GM19463 (cell line): ENCODE measurements at regions not wholly inside any gene's neighbourhood (a gene's known extent, or its start where the extent isn't known, plus 50 kb on each side); places are given as distances from the start of the nearest gene placed in this dataset.
"Not testable (repeated sequence)": the region's sequence is repeated elsewhere in the genome, so short reads cannot be mapped to it uniquely, and the experiment has no call there.

Experiments used
- ATAC-seq: cut with Tn5 transposase; IDR thresholded peaks from one replicate; pipeline ENCODE4 v1.9.1; 2021; ENCODE audit warnings: mild to moderate bottlenecking, moderate library complexity; ENCODE audit not compliant: unreplicated experiment

DNA sequence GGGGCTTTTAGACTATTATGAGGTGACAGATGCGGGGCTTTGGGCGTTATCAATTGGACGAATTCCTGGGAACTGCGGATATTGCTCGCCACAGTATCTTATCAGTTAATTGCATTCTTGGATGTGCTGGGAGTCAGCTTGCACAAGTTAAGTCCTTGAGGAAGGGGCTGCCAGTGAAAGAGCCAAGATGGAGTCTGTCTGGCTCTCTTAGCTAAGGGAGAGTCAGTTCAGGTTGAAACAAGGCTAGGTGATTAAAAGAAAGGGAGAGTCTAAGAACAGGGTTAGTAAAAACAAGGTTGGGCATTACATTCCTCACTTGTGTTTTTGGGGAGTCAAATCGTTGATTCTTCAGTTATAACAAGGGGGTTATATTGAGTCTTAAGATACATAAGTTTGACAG lies 162.5 kb upstream of the CCZ1B start:
- not testable (repeated sequence) for ATAC-seq

DNA sequence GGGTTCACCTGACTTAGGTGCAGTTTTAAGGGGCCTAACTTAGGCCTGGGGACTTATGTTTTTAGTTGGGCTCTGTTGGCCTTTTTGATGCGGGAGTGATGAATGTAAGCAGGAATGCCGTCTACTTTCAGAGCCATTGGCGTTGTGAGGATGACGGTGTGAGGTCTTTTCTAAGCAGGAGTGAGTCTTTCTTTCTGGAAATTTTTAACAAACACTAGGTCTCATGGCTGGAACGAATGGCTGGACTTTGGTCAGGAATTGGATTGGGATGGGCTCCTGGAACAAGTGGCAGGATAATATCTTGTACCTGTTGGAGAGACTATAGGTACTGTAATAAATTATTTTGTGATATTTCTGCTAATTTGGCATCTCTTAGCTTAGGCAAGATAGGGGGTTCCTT lies 163.9 kb upstream of the CCZ1B start:
- not testable (repeated sequence) for ATAC-seq

DNA sequence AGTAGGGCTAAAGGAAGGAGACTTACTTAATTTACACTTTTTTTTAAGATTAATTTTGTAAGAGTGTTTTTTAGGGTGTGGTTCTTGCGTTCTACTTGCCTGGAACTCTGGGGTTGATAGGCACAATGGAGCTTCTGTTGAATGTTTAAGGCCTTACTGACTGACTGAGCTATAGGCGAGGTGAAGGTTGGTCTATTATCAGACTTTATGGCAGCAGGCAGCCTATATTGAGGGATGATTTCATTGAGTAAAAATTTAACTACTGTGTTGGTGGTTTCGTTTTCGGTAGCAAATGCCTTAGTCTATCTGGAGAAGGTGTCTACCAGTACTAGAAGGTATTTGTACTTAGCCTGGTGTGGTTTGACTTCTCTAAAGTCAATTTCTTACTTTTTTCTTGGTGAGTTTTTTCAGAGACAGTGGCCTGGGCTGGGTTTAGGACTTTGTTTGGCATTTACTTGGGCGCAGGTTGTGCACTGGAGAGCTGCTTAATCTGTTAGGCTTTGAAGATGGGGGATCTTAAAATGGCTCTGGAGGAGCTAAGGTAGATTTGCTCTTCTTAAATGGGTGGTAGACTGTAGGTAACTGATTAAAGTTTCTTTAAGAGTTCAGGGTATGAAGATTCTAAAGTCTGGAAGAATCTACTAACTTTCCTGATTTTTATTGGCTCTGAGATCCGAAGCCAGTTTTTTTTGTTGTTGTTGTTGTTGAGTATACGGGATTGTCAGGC lies 164.5 kb upstream of the CCZ1B start:
- not testable (repeated sequence) for ATAC-seq

DNA sequence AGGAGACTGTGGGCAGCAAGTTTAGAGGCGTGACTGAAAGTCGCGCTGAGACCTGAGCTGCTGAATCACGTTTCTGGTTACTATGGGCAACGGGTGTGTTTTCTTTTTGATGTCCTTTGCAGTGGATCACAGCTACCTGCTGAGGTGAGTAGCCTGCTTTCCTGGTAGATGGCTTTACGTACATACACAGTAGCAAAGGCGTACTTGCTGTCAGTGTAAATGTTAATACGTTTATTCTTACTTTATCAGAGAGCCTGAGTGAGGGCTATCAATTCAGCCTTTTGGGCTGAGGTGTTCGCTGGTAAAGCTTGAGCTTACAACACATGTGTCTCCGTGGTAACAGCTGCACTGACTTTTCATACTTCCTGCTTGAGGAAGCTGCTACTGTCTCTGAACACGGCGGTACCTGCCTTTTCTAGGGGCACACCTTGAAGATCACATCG lies 165.1 kb upstream of the CCZ1B start:
- ATAC-seq, result not testable (repeated sequence)

DNA sequence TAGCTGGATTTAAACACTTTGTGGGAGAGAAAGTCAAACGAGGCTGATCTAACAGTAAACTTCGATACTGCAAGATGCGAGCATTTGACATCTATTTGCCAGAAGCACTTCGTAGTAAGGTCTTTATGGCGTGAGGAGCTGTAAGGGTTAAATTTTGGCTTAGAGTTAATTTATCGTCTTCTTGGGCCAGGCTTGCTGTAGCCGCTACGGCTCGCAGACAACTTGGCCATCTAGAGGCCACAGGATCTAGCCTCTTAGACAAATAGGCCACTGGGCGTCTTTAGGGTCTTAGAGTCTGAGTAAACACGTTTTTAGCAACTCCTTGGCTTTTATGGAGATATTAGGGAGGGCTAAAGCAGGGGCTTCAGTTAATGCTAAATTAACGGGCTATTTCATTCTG lies 165.6 kb upstream of the CCZ1B start:
- ATAC-seq, result not testable (repeated sequence)

DNA sequence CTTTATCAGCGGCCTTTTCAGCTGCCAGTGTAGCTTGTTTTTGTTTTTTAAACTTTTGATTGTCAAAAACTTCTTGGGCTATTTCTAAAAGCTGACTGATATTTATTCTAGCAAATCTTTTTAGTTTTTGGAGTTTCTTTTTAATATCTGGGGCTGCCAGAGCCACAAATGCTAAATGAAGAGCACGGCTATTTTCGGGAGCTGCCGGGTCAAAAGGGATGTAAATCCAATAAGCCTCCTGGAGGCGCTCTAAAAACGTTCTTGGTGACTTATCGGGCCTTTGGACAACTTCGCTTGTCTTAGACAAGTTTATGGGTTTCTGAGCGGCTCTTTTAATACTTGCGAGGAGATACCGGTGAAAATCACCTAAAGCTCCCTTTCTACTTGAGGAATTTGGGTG lies 166.1 kb upstream of the CCZ1B start:
- ATAC-seq, result not testable (repeated sequence)

DNA sequence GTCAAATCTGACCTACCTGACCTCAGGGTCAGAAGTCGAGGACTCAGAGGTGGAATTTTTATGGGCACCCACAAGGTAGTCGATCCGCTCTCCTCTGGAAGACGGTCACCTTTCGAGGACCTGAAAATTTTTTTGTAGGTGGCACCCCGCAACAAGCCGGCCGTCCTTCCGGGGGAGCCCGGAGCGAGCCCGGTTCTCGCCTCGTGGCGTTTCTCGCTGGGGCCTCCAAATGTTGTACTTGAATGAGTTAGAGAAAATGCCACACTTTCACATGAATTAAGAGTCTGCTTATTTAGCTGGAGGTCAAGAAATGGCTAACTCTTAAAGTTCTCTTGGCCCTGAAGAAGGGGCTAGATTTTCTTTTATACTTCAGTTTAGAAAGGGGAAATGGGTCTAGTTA lies 169.0 kb upstream of the CCZ1B start:
- ATAC-seq, result not testable (repeated sequence)

DNA sequence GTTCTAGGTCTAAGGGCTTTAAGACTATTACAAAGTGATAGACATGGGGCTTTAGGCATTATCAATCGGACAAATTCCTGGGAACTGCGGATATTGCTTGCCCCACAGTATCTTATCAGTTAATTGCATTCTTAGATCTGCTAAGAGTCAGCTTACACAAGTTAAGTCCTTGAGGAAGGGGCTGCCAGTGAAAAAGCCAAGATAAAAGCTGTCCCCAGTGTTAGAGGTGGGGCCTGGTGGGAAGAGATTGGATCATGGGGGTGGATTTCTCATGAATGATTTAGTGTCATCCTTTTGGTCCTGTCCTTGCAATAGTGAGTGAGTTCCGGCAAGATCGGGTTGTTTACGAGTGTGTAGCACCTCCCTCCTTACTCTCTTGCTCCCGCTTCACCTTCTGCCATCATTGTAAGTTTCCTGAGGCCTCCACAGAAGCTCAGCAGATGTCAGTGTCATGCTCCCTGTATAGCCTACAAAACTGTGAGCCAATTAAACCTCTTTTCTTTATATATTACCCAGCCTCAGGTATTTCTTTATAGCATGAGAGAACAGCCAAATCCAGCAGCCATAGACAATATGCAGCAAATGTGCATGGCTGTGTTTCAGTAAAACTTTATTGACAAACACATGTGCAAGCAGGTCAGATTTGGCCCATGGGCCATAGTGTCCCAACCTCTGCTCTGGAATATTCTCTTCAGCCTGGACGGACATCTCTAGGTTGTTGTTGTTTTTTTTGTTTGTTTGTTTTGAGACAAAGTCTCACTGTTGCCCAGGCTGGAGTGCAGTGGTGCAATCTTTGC lies 169.6 kb upstream of the CCZ1B start:
- ATAC-seq, result not testable (repeated sequence)

DNA sequence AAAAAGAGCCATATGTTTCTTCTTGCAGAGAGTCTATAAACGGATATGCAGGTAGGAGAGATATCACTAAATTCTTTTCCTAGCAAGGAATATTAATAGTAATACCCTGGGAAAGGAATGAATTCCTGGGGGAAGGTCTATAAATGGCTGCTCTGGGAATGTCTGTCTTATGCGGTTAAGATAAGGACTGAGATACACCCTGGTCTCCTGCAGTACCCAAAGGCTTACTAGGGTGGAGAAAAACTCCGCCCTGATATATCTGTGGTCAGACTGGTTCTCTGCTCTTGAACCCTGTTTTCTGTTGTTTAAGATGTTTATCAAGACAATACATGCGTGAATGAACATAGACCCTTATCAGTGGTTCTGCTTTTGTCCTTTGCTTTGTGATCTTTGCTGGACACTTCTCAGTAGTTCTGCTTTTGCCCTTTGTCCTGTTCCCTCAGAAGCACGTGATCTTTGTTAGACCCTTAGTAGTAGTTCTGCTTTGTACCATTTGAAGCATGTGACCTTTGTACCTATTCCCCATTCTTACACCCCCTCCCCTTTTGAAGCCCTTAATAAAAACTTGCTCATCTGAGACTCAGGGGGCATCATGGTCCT lies 173.1 kb upstream of the CCZ1B start:
- ATAC-seq, result not testable (repeated sequence)

DNA sequence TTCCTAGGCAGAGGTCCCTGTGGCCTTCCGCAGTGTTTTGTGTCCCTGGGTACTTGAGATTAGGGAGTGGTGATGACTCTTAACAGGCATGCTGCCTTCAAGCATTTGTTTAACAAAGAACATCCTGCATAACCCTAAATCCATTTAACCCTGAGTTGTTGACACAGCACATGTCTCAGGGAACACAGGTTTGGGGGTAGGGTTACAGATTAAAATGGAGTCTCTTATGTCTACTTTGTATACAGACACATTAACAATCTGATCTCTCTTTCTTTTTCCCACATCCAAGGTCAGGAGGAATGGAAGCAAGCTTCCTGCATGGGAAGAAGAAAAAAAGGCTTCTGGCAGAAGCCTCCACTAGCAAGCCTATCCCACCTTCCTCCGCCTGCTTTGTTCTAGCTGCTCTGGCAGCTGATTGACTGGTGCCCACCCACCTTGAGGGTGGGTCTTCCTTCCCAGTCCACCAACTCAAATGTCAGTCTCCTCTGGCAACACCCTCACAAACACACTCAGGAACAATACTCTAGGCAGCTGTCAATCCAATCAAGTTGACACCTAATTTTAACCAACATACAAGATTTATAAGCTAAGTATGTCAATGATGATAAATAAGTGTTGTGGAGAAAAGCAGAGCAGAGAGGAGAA lies 176.5 kb upstream of the CCZ1B start:
- no peak for ATAC-seq

DNA sequence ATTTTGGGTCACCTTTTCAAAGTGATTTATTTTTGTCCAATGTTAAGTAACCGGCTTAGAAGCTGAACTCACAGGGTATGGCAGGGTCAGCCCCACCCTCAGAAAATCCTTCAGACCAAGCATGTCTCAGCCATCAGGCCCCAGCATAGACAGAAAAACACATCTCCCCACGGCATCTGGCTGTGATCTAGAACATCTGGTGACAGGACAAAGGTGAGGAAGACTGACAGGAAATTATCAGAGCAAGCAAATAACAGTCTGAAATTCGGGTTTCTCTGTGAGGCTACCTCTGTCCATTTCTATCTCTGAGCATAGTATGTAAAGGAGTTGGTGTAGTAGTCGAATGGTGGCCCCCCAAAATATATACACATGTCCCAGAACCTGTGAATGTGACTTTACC lies 177.0 kb upstream of the C1GALT1 start:
- no peak for ATAC-seq

DNA sequence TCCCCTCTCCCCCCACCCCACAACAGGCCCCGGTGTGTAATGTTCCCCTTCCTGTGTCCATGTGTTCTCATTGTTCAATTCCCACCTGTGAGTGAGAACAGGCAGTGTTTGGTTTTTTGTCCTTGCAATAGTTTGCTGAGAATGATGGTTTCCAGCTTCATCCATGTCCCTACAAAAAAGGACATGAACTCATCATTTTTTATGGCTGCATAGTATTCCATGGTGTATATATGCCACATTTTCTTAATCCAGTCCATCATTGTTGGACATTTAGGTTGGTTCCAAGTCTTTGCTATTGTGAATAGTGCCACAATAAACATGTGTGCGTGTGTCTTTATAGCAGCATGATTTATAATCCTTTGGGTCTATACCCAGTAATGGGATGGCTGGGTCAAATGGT lies 176.4 kb upstream of the C1GALT1 start:
- ATAC-seq, result not testable (repeated sequence)

DNA sequence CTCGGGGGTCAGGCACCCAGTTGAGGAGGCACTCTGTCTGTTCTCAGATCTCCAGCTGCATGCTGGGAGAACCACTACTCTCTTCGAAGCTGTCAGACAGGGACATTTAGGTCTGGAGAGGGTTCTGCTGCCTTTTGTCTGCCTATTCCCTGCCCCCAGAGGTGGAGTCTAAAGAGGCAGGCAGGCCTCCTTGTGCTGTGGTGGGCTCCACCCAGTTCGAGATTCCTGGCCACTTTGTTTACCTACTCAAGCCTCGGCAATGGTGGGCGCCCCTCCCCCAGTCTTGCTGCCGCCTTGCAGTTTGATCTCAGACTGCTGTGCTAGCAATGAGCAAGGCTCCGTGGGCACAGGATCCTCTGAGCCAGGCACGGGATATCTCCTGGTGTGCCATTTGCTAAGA lies 171.1 kb upstream of the C1GALT1 start:
- not testable (repeated sequence) for ATAC-seq

DNA sequence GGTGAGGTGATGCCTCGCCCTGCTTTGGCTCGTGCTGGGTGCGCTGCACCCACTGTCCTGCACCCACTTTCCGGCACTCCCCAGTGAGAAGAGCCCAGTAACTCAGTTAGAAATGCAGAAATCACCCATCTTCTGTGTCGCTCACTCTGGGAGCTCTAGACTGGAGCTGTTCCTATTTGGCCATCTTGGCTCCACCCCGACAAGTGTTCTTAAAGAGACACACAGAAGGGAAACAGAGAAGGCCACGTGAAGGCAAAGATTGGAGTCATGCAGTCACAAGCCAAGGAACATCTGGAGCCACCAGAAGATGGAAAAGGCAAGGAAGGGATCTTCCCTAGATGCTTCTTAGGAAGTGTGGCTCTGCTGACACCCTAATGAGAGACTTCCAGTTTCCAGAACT lies 170.6 kb upstream of the C1GALT1 start:
- not testable (repeated sequence) for ATAC-seq

DNA sequence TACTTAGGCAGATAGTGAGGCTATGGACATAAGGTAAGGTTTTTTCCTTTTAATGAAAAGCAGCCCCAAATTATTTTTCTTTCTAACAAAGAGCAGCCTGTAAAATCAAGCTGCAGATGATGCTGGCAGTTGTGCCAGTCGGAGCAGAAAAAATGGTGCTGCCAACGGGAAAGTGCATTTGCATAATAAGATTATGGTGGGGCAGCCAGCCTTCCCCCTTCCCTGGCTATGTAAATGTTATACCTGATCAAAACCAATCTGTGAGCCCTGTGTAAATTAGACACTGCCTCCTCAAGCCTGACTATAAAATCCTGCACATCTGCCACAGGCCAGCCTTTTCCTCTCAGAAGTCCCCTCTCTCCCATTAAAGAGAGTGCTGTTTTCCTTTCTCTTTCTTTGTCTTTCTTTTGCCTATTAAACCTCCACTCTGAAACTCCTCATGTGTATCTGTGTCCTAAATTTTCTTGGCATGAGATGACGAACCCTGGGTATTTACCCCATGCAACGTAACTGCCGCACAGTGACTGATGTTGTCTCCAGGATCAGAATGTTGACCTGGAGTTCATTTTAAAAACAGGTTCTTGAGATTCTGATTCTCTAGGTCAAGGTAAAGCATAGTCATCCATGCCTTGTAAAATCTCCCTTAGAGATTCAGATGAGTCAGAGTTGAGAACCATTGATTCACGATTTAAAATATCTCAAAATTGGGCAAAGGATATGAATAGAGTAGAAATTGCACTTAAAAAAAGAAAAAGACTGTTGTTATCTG lies 167.3 kb upstream of the C1GALT1 start:
- no peak for ATAC-seq

DNA sequence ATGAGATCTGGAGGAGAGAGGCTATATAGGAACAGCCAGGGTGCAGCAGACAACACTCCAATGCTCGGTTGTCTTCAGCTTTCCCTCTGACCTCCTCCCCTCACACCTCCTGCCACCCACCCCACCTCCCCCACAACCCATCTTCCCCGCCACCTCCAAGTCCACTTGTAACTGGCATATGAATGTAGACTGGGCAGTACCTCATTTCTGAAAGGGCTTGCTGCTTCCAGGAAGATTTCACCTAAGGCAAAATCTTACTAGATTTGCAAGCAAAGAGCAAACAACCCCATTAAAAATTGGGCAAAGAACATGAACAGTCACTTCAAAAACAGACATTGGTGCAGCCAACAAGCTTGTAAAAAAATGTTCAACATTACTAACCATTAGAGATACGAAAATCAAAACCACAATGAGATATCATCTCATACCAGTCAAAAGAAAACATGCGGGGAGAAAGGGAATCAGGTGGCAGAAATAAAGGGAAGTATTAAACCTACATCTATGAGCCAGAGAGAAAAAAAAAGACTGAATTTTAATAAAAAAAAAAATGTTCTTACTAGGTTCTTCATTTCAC lies 164.6 kb upstream of the C1GALT1 start:
- ATAC-seq, result no peak

DNA sequence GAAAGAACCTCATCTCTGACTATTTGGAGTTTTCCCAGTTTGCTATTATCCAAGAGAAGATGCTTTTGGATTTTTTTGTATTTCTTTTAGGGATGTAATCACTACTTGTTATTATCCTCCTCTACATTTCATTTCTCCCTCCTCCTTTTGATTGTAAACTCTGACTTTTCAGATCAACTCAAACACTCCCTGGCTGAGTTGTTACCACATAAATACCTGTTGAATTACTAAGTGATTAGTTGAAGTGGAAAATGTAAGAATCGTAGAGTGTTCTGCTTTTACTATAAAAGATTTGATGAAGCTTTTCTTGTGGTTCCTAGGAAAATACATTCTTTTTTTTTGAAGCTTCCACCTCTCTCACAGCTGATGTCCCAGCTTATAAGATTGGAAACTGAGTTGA lies 164.1 kb upstream of the C1GALT1 start:
- ATAC-seq, result no peak

DNA sequence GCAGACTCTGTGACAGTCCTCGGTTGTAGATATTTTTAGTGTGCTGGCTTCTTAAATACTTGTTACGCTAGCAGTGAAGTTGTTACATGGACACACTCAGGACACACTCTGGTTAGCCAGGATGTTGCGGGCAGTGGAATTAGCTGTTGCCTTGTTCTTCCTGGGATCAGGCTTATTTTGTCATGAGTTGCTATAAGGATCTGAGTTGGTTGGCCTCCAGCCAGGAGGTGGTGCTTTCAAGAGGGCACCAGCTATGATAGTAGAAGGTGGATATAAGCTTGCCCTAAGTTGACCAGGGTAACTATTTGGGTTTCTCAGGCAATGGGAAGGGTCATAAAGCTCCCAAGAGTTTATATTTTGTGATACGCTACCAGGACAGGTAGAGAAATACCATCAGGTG lies 150.1 kb upstream of the C1GALT1 start:
- ATAC-seq, result no peak

DNA sequence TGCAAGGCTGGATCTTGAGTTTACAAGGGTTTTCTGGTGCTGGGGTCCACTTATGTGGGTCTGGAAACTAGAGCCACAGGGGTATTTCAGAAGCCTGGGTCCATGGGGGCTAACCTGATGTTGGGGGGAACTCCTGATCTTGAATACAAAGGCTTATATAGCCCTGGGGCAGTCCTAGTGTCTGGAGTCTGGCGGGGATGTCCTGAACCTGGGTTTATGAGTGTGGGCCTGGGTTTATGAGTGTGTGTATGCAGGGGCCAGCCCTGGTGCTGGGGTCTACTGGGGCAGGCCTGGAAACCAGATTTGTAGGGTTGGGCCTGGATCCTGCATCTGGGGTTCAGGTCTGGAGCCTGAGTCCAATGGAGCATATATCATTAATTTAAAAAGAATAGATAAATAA lies 146.5 kb upstream of the C1GALT1 start:
- no peak for ATAC-seq

DNA sequence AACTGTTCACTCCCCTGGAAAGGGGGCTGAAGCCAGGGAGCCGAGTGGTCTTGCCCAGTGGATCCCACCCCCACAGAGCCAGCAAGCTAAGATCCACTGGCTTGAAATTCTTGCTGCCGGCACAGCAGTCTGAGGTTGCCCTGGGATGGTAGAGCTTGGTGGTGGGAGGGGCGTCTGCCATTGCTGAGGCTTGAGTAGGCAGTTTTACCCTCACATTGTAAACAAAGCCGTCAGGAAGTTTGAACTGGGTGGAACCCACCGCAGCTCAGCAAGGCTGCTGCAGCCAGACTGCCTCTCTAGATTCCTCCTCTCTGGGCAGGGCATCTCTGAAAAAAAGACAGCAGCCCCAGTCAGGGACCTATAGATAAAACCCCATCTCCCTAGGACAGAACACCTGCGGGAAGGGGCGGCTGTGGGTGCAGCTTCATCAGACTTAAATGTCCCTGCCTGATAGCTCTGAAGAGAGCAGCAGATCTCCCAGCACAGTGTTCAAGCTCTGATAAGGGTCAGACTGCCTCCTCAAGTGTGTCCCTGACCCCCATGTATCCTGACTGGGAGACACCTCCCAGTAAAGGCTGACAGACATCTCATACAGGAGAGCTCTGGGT lies 140.0 kb upstream of the C1GALT1 start:
- not testable (repeated sequence) for ATAC-seq
